Erythroblast (primary cell): ENCODE measurements at regions not wholly inside any gene's neighbourhood (a gene's known extent, or its start where the extent isn't known, plus 50 kb on each side); places are given as distances from the start of the nearest gene placed in this dataset.

Source experiments
- GATA1 ChIP-seq: IDR thresholded peaks from 2 replicates; pipeline ENCODE4 v1.6.1; 2011; ENCODE audit warnings: low read depth, mild to moderate bottlenecking, control low read depth, low read length, moderate library complexity
- POLR2A ChIP-seq: IDR thresholded peaks from 2 replicates; pipeline ENCODE4 v1.6.1; 2011; ENCODE audit warnings: mild to moderate bottlenecking, low read length

DNA sequence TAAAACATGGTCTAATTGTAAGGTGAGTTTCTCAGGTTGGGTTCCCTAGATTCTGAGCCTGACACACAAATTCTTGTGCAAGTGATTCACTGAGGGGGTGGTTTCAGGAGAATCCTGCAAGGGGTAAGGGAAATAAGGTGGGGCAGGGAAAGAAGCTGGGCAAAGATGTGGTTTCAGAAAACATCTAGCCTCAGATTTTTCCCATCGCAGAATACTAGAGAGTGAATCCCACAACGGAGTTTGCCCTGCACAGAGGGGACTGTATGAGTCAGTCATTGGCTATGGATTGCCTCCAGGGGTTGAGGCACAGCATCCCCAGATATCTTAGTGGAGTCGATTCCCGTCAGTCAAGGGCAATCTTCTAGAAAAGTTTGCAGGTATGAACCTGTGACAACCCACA is 65.2 kb downstream of the PRL start:
- TF ChIP-seq POLR2A = no peak
- no peak for TF ChIP-seq GATA1
